BLaER1 treated with 17β-estradiol and CSF1 and Interleukin-3, amounts not matched to agents 10 nM and 100 nM (cell line): ENCODE measurements at regions not wholly inside any gene's neighbourhood (a gene's known extent, or its start where the extent isn't known, plus 50 kb on each side); places are given as distances from the start of the nearest gene placed in this dataset.
A peak's percentile ranks its signal among the peaks of the same experiment; 100 is the strongest.

Source experiments
- H3K27ac ChIP-seq, 11 experiments: shearing (Covaris generic); formaldehyde crosslinking; 2 replicates each; pipeline ENCODE4 v1.8.1; 2022
- H3K27me3 ChIP-seq, 11 experiments: shearing (Covaris generic); formaldehyde crosslinking; 2 replicates each; pipeline ENCODE4 v1.8.1; 2022
- H3K36me3 ChIP-seq, 11 experiments: shearing (Covaris generic); formaldehyde crosslinking; 2 replicates each; pipeline ENCODE4 v1.8.1; 2022
- H3K4me1 ChIP-seq, 10 experiments: shearing (Covaris generic); formaldehyde crosslinking; 2 replicates each; pipeline ENCODE4 v1.8.1; 2022
- H3K4me2 ChIP-seq, 11 experiments: shearing (Covaris generic); formaldehyde crosslinking; 2 replicates each; pipeline ENCODE4 v1.8.1; 2022
- H3K4me3 ChIP-seq, 10 experiments: shearing (Covaris generic); formaldehyde crosslinking; 2 replicates each; pipeline ENCODE4 v1.8.1; 2022
- H3K9ac ChIP-seq, 11 experiments: shearing (Covaris generic); formaldehyde crosslinking; 2 replicates each; pipeline ENCODE4 v1.8.1; 2022
- H3K9me3 ChIP-seq, 11 experiments: shearing (Covaris generic); formaldehyde crosslinking; replicated peaks in 1 of 11; 2 replicates each; pipeline ENCODE4 v1.8.1; 2022
- H4K20me1 ChIP-seq, 11 experiments: shearing (Covaris generic); formaldehyde crosslinking; 2 replicates each; pipeline ENCODE4 v1.8.1; 2022
- Cebpa-rat ChIP-seq, 11 experiments: shearing (Covaris generic); IDR thresholded peaks; 2 replicates each; pipeline ENCODE4 v1.8.1; 2022

- Histone ChIP-seq H3K9me3 (peaks cover 0 to 10% (median 0%) of the 10 kb centered on the region in 11 experiments; a peak in 3 of 22 replicates), H3K27ac (peak overlapping the region in 1 of 11 experiments; percentile 89; a peak in 2 of 22 replicates), H3K4me1 (peaks cover 13 to 33% (median 28%) of the 10 kb centered on the region in 10 experiments), H3K27me3 (no peaks in the 10 kb centered on the region), H3K4me2 (peak overlapping the region in 9 of 11 experiments; percentile 55 to 87 (median 73); a peak in 17 of 22 replicates), H3K4me3 (no peak overlapping the region), H3K36me3 (no peaks in the 10 kb centered on the region), H4K20me1 (no peaks in the 10 kb centered on the region), H3K9ac (no peak overlapping the region)
- no peak for TF ChIP-seq Cebpa-rat (IDR thresholded peaks at IDR 0.05)
These were observed 278.4 kb upstream of the FIGN start for GRCh38 chr2:164014068-164014731.

- H3K4me1 ChIP-seq = peaks cover 13 to 33% (median 28%) of the 10 kb centered on the region in 10 experiments
- no peak overlapping the region for H3K9ac ChIP-seq
- no peak for TF ChIP-seq Cebpa-rat (IDR thresholded peaks at IDR 0.05)
- no peaks in the 10 kb centered on the region for H3K36me3 ChIP-seq
- H3K9me3 ChIP-seq = peaks cover 0 to 9% (median 0%) of the 10 kb centered on the region in 11 experiments; a peak in 3 of 22 replicates
- no peaks in the 10 kb centered on the region for H3K27me3 ChIP-seq
- H3K4me3 ChIP-seq = no peak overlapping the region
- H4K20me1 ChIP-seq = no peaks in the 10 kb centered on the region
- no peak overlapping the region for H3K27ac ChIP-seq
- H3K4me2 ChIP-seq = no peak overlapping the region
These were observed 276.8 kb upstream of the FIGN start for GRCh38 chr2:164012581-164012980.

- Histone ChIP-seq H3K27ac (no peak overlapping the region), H3K9me3 (no peaks in the 10 kb centered on the region; a peak in 1 of 22 replicates), H4K20me1 (no peaks in the 10 kb centered on the region), H3K27me3 (no peaks in the 10 kb centered on the region), H3K4me3 (no peak overlapping the region), H3K4me2 (no peak overlapping the region), H3K36me3 (no peaks in the 10 kb centered on the region), H3K4me1 (peaks cover 1 to 14% (median 10%) of the 10 kb centered on the region in 10 experiments; a peak in 17 of 20 replicates), H3K9ac (no peak overlapping the region)
- TF ChIP-seq Cebpa-rat (IDR thresholded peaks at IDR 0.05) = no peak
These were observed 274.0 kb upstream of the FIGN start for GRCh38 chr2:164009756-164010337.

- TF ChIP-seq Cebpa-rat (IDR thresholded peaks at IDR 0.05) = peak in 5 of 11 experiments; percentile 33 to 51 (median 35); a peak in 4 of 22 replicates
- no peaks in the 10 kb centered on the region for H4K20me1 ChIP-seq
- peaks cover 0 to 4% (median 0%) of the 10 kb centered on the region in 10 experiments; a peak in 1 of 20 replicates for H3K4me1 ChIP-seq
- no peak overlapping the region for H3K4me2 ChIP-seq
- H3K9me3 ChIP-seq = no peaks in the 10 kb centered on the region; a peak in 1 of 22 replicates
- no peak overlapping the region for H3K9ac ChIP-seq
- H3K27me3 ChIP-seq = no peaks in the 10 kb centered on the region
- no peak overlapping the region for H3K4me3 ChIP-seq
- H3K36me3 ChIP-seq = no peaks in the 10 kb centered on the region
- H3K27ac ChIP-seq = no peak overlapping the region
These were observed 272.9 kb upstream of the FIGN start for GRCh38 chr2:164008752-164009151.

- TF ChIP-seq Cebpa-rat (IDR thresholded peaks at IDR 0.05) = no peak
- H3K36me3 ChIP-seq = no peaks in the 10 kb centered on the region
- H3K27ac ChIP-seq = no peak overlapping the region
- no peaks in the 10 kb centered on the region for H4K20me1 ChIP-seq
- peaks cover 0 to 4% (median 0%) of the 10 kb centered on the region in 10 experiments; a peak in 1 of 20 replicates for H3K4me1 ChIP-seq
- peak overlapping the region in 1 of 11 experiments; percentile 4; a peak in 1 of 22 replicates for H3K4me2 ChIP-seq
- no peak overlapping the region for H3K4me3 ChIP-seq
- H3K9ac ChIP-seq = no peak overlapping the region
- no peaks in the 10 kb centered on the region for H3K27me3 ChIP-seq
- H3K9me3 ChIP-seq = no peaks in the 10 kb centered on the region
These were observed 270.9 kb upstream of the FIGN start for GRCh38 chr2:164006704-164007103.

GRCh38 chr2:164000176-164000575, 264.4 kb upstream of the FIGN start:
- no peaks in the 10 kb centered on the region for H3K27me3 ChIP-seq
- no peak overlapping the region for H3K9ac ChIP-seq
- no peak overlapping the region for H3K4me2 ChIP-seq

GRCh38 chr2:163997466-163997865, 261.7 kb upstream of the FIGN start:
- H4K20me1 ChIP-seq = no peaks in the 10 kb centered on the region
- no peak for TF ChIP-seq Cebpa-rat (IDR thresholded peaks at IDR 0.05)
- no peaks in the 10 kb centered on the region for H3K4me1 ChIP-seq
- no peak overlapping the region for H3K9ac ChIP-seq
- H3K27me3 ChIP-seq = no peaks in the 10 kb centered on the region
- no peak overlapping the region for H3K4me3 ChIP-seq
- H3K4me2 ChIP-seq = no peak overlapping the region
- no peaks in the 10 kb centered on the region for H3K9me3 ChIP-seq
- no peaks in the 10 kb centered on the region for H3K36me3 ChIP-seq
- H3K27ac ChIP-seq = no peak overlapping the region

More at GRCh38 chr2:164000176-164000575, 264.4 kb upstream of the FIGN start:
- no peaks in the 10 kb centered on the region for H3K4me1 ChIP-seq
- no peak for TF ChIP-seq Cebpa-rat (IDR thresholded peaks at IDR 0.05)
- no peak overlapping the region for H3K27ac ChIP-seq
- H3K9me3 ChIP-seq = no peaks in the 10 kb centered on the region
- no peaks in the 10 kb centered on the region for H4K20me1 ChIP-seq
- no peaks in the 10 kb centered on the region for H3K36me3 ChIP-seq
- H3K4me3 ChIP-seq = no peak overlapping the region

- TF ChIP-seq Cebpa-rat (IDR thresholded peaks at IDR 0.05) = no peak
- H3K27ac ChIP-seq = no peak overlapping the region
- peaks cover 0 to 15% (median 0%) of the 10 kb centered on the region in 10 experiments; a peak in 1 of 20 replicates for H3K4me1 ChIP-seq
- no peak overlapping the region for H3K4me2 ChIP-seq
- H3K9me3 ChIP-seq = no peaks in the 10 kb centered on the region
- H3K27me3 ChIP-seq = no peaks in the 10 kb centered on the region
- H3K9ac ChIP-seq = no peak overlapping the region
- no peak overlapping the region for H3K4me3 ChIP-seq
- no peaks in the 10 kb centered on the region for H4K20me1 ChIP-seq
- no peaks in the 10 kb centered on the region for H3K36me3 ChIP-seq
These were observed 254.7 kb upstream of the FIGN start for GRCh38 chr2:163990541-163990940.

- Histone ChIP-seq H3K4me3 (no peak overlapping the region), H4K20me1 (no peaks in the 10 kb centered on the region), H3K4me1 (peaks cover 0 to 15% (median 0%) of the 10 kb centered on the region in 10 experiments; a peak in 1 of 20 replicates), H3K36me3 (no peaks in the 10 kb centered on the region), H3K9me3 (no peaks in the 10 kb centered on the region), H3K9ac (no peak overlapping the region), H3K27ac (no peak overlapping the region), H3K27me3 (no peaks in the 10 kb centered on the region), H3K4me2 (no peak overlapping the region)
- TF ChIP-seq Cebpa-rat (IDR thresholded peaks at IDR 0.05) = no peak
These were observed 254.3 kb upstream of the FIGN start for GRCh38 chr2:163990101-163990500.
